Esophagus muscularis mucosa (tissue), 4 donors: ENCODE measurements at regions not wholly inside any gene's neighbourhood (a gene's known extent, or its start where the extent isn't known, plus 50 kb on each side); places are given as distances from the start of the nearest gene placed in this dataset.

ENCODE experiments used
- DNase-seq: peaks from one replicate; pipeline ENCODE4 v3.0.0-alpha.2; 2017; ENCODE audit errors: extremely low spot score
- H3K27ac ChIP-seq, 4 donors: fragments of 200-600 bp; sonication (generic); replicated peaks in 1 of 4; 1 replicate in 3 of 4; 2 replicates in 1 of 4; pipeline ENCODE4 v1.5.1; 2016 to 2019; ENCODE audit warnings: mild to moderate bottlenecking in 1 of 4
- H3K27me3 ChIP-seq, 4 donors: fragments of 200-600 bp; sonication (generic); one replicate each; pipeline versions ENCODE4 v1.5.1 to v1.6.0; 2016 to 2019
- H3K36me3 ChIP-seq, 4 donors: fragments of 200-600 bp; sonication (generic); one replicate each; pipeline ENCODE4 v1.5.1; 2016 to 2019
- H3K4me1 ChIP-seq, 4 donors: fragments of 200-600 bp; sonication (generic); one replicate each; pipeline ENCODE4 v1.5.1; 2016 to 2019
- H3K4me3 ChIP-seq, 4 donors: fragments of 200-600 bp; sonication (generic); 1 replicate in 2 of 4; 2 replicates in 2 of 4; pipeline ENCODE4 v1.5.1; 2016 to 2019; ENCODE audit warnings: mild to moderate bottlenecking in 4 of 4, moderate library complexity in 1 of 4
- H3K9me3 ChIP-seq, 4 donors: fragments of 200-600 bp; sonication (generic); 1 replicate in 3 of 4; 2 replicates in 1 of 4; pipeline ENCODE4 v1.5.1; 2016 to 2019
- CTCF ChIP-seq, 3 experiments: fragments of 200-600 bp in 2 of 3; fragments of 450-650 bp in 1 of 3; sonication (generic) in 2 of 3; IDR thresholded peaks; one replicate each; pipeline ENCODE4 v1.5.1; 2017 to 2019; ENCODE audit warnings: antibody characterized with exemption in 3 of 3, mild to moderate bottlenecking in 2 of 3, moderate library complexity in 1 of 3
- EP300 ChIP-seq: sonication (generic); formaldehyde crosslinking; IDR thresholded peaks from one replicate; pipeline ENCODE4 v1.6.1; 2017; ENCODE audit warnings: antibody characterized with exemption
- POLR2A ChIP-seq: fragments of 450-650 bp; IDR thresholded peaks from one replicate; pipeline ENCODE4 v1.6.1; 2017; ENCODE audit warnings: antibody characterized with exemption, moderate library complexity, mild to moderate bottlenecking, low read depth
- POLR2AphosphoS5 ChIP-seq, 2 donors: sonication (generic); formaldehyde crosslinking; IDR thresholded peaks; one replicate each; pipeline ENCODE4 v1.6.1; 2017; ENCODE audit warnings: antibody characterized with exemption in 2 of 2
- WGBS: methylation state at CpG from one replicate; pipeline ENCODE4 v1.1.5; 2018; 5-methylcytosine and 5-hydroxymethylcytosine counted together
- intact Hi-C: fragments of 100-400 bp; cut with DNase I; formaldehyde crosslinking; loops from one replicate; pipeline ENCODE4 v1.15.1; 2023

GRCh38 chr12:13318231-13319015 is 121.9 kb downstream of the EMP1 start:
- Histone ChIP-seq H3K9me3 (peaks cover 0 to 4% (median 2%) of the 10 kb centered on the region in 4 donors), H3K27me3 (no peaks in the 10 kb centered on the region), H3K36me3 (no peaks in the 10 kb centered on the region), H3K4me3 (no peak overlapping the region), H3K27ac (no peak overlapping the region), H3K4me1 (peaks cover 0 to 12% (median 9%) of the 10 kb centered on the region in 4 donors)
- 89% methylated on average over 3 of the region's 3 CpGs for WGBS
- intact Hi-C loops = no loop called here
- no peak for DNase-seq
- TF ChIP-seq POLR2A (no peak), CTCF (IDR thresholded peaks at IDR 0.05) (no peak), EP300 (no peak), POLR2AphosphoS5 (IDR thresholded peaks at IDR 0.05) (no peak)

GRCh38 chr12:13316587-13317246 is 120.2 kb downstream of the EMP1 start:
- intact Hi-C loops = no loop called here
- no peak for TF ChIP-seq CTCF (IDR thresholded peaks at IDR 0.05)
- TF ChIP-seq POLR2A = no peak
- no peak for TF ChIP-seq POLR2AphosphoS5 (IDR thresholded peaks at IDR 0.05)
- no peak for TF ChIP-seq EP300
- no peak overlapping the region for H3K27ac ChIP-seq
- H3K4me1 ChIP-seq = no peaks in the 10 kb centered on the region
- H3K9me3 ChIP-seq = peaks cover 0 to 9% (median 2%) of the 10 kb centered on the region in 4 donors
- no peak overlapping the region for H3K4me3 ChIP-seq
- H3K36me3 ChIP-seq = no peaks in the 10 kb centered on the region
- no peak for DNase-seq
- WGBS = 63% methylated on average over 7 of the region's 7 CpGs
- H3K27me3 ChIP-seq = no peaks in the 10 kb centered on the region

GRCh38 chr12:13313886-13314285 is 117.4 kb downstream of the EMP1 start:
- Histone ChIP-seq H3K27ac (no peak overlapping the region), H3K4me3 (no peak overlapping the region), H3K9me3 (peaks cover 0 to 9% (median 2%) of the 10 kb centered on the region in 4 donors), H3K27me3 (no peaks in the 10 kb centered on the region), H3K36me3 (no peaks in the 10 kb centered on the region), H3K4me1 (no peaks in the 10 kb centered on the region)
- no peak for DNase-seq
- 93% methylated on average over 2 of the region's 2 CpGs for WGBS
- TF ChIP-seq EP300 = no peak
- no peak for TF ChIP-seq CTCF (IDR thresholded peaks at IDR 0.05)
- no peak for TF ChIP-seq POLR2AphosphoS5 (IDR thresholded peaks at IDR 0.05)
- no peak for TF ChIP-seq POLR2A
- intact Hi-C loops = no loop called here

GRCh38 chr12:13311551-13311950 is 115.0 kb downstream of the EMP1 start:
- no peak overlapping the region for H3K27ac ChIP-seq

More at GRCh38 chr12:13311551-13311950, 115.0 kb downstream of the EMP1 start:
- no peak for DNase-seq
- 65% methylated on average over 4 of the region's 4 CpGs for WGBS
- H3K9me3 ChIP-seq = peaks cover 0 to 4% (median 0%) of the 10 kb centered on the region in 4 donors
- no peaks in the 10 kb centered on the region for H3K4me1 ChIP-seq
- no peaks in the 10 kb centered on the region for H3K36me3 ChIP-seq
- intact Hi-C loops = no loop called here
- TF ChIP-seq POLR2AphosphoS5 (IDR thresholded peaks at IDR 0.05) = no peak
- TF ChIP-seq POLR2A = no peak
- no peak for TF ChIP-seq CTCF (IDR thresholded peaks at IDR 0.05)
- no peak for TF ChIP-seq EP300
- H3K27me3 ChIP-seq = no peaks in the 10 kb centered on the region
- H3K4me3 ChIP-seq = no peak overlapping the region
